HAP-1 (cell line): ENCODE measurements at regions not wholly inside any gene's neighbourhood (a gene's known extent, or its start where the extent isn't known, plus 50 kb on each side); places are given as distances from the start of the nearest gene placed in this dataset.
"Not testable (repeated sequence)": the region's sequence is repeated elsewhere in the genome, so short reads cannot be mapped to it uniquely, and the experiment has no call there.

Experiments used
- DNase-seq, 2 experiments: peaks; one replicate each; pipeline ENCODE4 v3.0.0-alpha.2; 2016 to 2020; ENCODE audit warnings: low spot score in 2 of 2
- H3K27me3 ChIP-seq: fragments of 250-450 bp; sonication (Bioruptor Pico); 2 replicates; pipeline ENCODE4 v1.5.1; 2020; ENCODE audit warnings: low read depth, mild to moderate bottlenecking, moderate library complexity
- H3K36me3 ChIP-seq: fragments of 250-450 bp; sonication (Bioruptor Pico); replicated peaks from 2 replicates; pipeline ENCODE4 v1.5.1; 2020; ENCODE audit warnings: mild to moderate bottlenecking
- H3K4me1 ChIP-seq: fragments of 250-450 bp; sonication (Bioruptor Pico); 2 replicates; pipeline ENCODE4 v1.5.1; 2020; ENCODE audit warnings: mild to moderate bottlenecking
- H3K4me3 ChIP-seq: fragments of 250-450 bp; sonication (Bioruptor Pico); 2 replicates; pipeline ENCODE4 v1.5.1; 2020; ENCODE audit warnings: mild to moderate bottlenecking, moderate library complexity
- H3K9me3 ChIP-seq: fragments of 250-450 bp; sonication (Bioruptor Pico); 2 replicates; pipeline ENCODE4 v1.5.1; 2020; ENCODE audit warnings: mild to moderate bottlenecking, moderate library complexity
- in situ Hi-C: fragments of 300-500 bp; cut with MboI; formaldehyde crosslinking; loops from 3 replicates; pipeline ENCODE4 v1.14.3; 2020; ENCODE audit warnings: low sequenced_read_pairs, inconsistent platforms, mixed read lengths

DNA sequence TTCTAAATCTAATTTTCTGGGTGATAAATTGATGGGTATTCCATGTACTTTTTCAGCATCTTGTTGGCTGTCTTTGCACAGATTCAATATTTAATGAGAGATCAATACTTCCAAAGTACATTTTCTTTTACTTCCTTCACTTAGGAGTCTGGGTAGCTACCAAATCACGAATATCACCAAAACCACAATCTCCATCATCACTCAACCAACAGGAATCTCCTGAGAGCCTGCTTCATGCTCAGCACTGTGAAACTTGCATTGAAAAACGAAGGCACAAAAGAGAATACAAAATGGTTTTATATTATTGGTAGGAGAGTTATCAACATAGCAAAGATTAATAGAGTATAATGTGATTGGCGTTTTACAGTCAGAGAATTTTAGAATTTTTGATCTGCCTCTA, 261.5 kb upstream of the DSEL start:
- in situ Hi-C loops, result no loop called here
- DNase-seq, result no peak
- H3K9me3 ChIP-seq, result no peaks in the 10 kb centered on the region
- H3K4me1 ChIP-seq, result no peaks in the 10 kb centered on the region
- H3K4me3 ChIP-seq, result no peak overlapping the region
- H3K36me3 ChIP-seq, result no peaks in the 10 kb centered on the region
- H3K27me3 ChIP-seq, result no peaks in the 10 kb centered on the region

DNA sequence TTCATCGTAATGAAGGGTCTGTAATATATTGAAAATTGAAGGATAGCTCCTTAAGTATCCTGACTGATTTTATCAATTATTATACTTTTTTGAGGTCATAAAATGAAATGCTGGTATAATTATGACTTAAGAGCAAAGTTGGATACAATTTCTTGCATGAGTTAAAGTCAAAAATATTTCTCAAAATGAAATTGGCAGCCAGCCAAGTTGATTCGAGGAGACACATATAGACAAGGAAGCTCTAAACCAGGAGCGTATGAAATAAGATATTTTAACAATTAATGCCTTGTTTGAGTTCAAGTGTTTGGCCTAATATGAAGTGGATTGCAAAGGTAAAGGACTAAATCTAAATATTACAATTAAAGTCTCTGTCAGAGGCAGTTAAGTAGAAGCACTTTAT, 260.4 kb upstream of the DSEL start:
- Histone ChIP-seq H3K4me3 (no peak overlapping the region), H3K9me3 (no peaks in the 10 kb centered on the region), H3K4me1 (no peaks in the 10 kb centered on the region), H3K36me3 (no peaks in the 10 kb centered on the region), H3K27me3 (no peaks in the 10 kb centered on the region)
- in situ Hi-C loops, result no loop called here
- DNase-seq, result no peak

DNA sequence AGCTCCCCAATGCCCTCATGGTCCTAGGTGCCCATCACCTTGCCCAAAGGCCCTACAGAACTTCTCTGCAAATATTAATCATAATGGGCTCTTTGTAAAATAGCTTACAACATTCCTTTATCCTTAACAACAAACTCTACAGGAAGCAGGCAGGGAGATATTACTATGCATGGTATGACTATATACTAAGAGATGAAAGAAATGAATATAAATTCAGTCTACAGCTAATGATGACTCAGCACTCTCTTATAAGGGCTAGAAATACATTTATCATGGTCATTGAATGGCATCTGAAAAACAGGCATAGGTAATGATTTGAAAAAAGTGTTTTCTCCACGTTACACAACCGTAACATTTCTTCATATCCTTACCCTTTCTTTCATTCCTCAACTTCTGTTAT, 254.8 kb upstream of the DSEL start:
- no peak for DNase-seq
- in situ Hi-C loops, result no loop called here

DNA sequence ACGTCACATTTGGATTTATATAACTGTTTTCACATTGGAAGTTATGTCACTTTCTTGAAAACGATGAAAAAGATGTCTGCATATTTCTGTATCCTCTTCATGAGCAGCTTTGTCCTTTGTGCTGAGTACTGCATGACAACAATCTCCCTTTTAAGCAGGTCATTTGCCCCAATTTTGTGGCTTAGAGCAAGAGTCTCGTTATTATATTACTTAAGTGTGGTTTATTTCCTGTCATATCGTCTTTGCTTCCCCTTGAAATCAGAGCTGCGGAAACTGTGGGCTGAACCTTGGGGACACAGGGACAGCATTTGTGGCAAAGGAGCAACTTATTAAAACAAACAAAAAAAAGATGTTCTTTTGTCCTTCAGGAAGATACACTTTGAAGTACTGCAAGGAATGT, 254.0 kb upstream of the DSEL start:
- no peaks in the 10 kb centered on the region for H3K27me3 ChIP-seq
- no peaks in the 10 kb centered on the region for H3K36me3 ChIP-seq
- no peaks in the 10 kb centered on the region for H3K9me3 ChIP-seq
- H3K4me3 ChIP-seq, result no peak overlapping the region
- in situ Hi-C loops, result no loop called here
- no peak for DNase-seq
- no peaks in the 10 kb centered on the region for H3K4me1 ChIP-seq

More for the DNA sequence above, 254.8 kb upstream of the DSEL start:
- Histone ChIP-seq H3K27me3 (no peaks in the 10 kb centered on the region), H3K4me3 (no peak overlapping the region), H3K4me1 (no peaks in the 10 kb centered on the region), H3K36me3 (no peaks in the 10 kb centered on the region), H3K9me3 (no peaks in the 10 kb centered on the region)

DNA sequence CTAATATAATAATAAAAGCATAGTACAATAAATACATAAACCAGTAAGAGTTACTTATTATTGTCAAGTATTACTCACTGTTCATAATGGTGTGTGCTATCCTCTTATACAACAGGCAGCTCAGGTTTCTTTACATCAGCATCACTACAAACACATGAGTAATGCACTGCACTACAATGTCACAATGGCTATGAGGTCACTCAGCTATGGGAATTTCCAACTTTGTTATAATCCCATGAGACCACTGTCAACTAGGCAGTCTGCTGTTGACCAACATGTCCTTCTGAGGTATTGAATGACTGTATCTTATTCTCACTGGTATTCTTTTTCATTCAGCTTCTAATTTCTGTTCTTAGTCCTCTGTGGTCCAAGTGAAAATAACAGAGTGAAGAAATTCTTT, 250.4 kb upstream of the DSEL start:
- in situ Hi-C loops, result no loop called here
- Histone ChIP-seq H3K36me3 (no peaks in the 10 kb centered on the region), H3K4me1 (no peaks in the 10 kb centered on the region), H3K4me3 (no peak overlapping the region), H3K9me3 (no peaks in the 10 kb centered on the region), H3K27me3 (no peaks in the 10 kb centered on the region)
- DNase-seq, result no peak

DNA sequence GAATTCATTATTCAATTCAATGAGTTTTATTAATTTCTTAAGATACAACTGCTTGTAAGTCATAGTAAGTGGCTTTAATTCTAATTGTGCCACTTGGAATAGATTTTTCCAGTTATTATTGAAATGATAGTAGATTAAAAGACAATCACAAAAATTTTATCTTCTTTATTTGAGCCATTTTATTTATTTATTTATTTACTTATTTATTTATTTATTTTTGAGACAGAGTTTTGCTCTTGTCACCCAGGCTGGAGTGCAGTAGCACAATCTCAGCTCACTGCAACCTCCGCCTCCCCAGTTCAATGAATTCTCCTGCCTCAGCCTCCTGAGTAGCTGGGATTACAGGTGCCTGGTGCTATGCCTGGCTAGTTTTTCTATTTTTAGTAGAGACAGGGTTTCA, 235.7 kb upstream of the DSEL start:
- in situ Hi-C loops, H3K4me3 ChIP-seq, H3K27me3 ChIP-seq, H3K36me3 ChIP-seq, DNase-seq, H3K9me3 ChIP-seq, H3K4me1 ChIP-seq: not testable (repeated sequence)

DNA sequence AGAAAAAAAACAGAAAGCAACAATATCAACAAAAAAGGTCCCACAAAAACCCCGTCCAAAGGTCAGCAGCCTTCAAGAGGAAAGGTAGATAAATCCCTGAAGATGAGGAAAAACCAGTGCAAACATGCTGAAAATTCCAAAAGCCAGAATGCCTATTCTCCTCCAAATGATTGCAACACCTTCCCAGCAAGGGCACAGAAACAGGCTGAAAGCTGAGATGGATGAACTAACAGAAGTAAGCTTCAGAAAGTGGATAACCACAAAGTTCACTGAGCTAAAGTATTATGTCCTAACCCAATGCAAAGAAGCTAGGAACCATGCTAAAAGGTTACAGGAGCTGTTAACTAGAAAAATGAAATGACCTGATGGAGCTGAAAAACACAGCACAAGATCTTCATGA, 226.4 kb upstream of the DSEL start:
- Histone ChIP-seq H3K4me3 (no peak overlapping the region), H3K27me3 (no peaks in the 10 kb centered on the region), H3K4me1 (no peaks in the 10 kb centered on the region), H3K9me3 (no peaks in the 10 kb centered on the region; the same call in 1 of the 2 replicates), H3K36me3 (no peaks in the 10 kb centered on the region)
- in situ Hi-C loops, result no loop called here
- no peak for DNase-seq

DNA sequence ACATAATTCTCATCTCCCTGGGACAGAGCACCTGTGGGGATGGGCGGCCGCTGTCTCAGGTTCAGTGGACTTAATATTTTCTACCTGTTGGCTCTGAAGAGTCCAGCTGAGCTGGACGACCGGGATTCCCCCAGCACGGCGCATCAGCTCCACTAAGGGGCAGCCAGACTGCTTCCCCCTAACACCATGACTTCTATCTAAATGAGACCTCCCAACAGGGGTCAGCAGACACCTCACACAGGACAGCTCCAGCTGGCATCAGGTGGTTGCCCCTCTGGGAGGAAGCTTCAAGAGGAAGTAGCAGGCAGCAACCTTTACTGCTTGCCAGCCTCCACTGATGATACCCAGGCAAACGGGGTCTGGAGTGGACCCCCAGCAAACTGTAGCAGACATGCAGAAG, 226.0 kb upstream of the DSEL start:
- H3K4me3 ChIP-seq, result no peak overlapping the region
- H3K36me3 ChIP-seq, result no peaks in the 10 kb centered on the region
- no peaks in the 10 kb centered on the region; the same call in 1 of the 2 replicates for H3K9me3 ChIP-seq
- no peaks in the 10 kb centered on the region for H3K4me1 ChIP-seq
- H3K27me3 ChIP-seq, result no peaks in the 10 kb centered on the region
- in situ Hi-C loops, result no loop called here
- no peak for DNase-seq

DNA sequence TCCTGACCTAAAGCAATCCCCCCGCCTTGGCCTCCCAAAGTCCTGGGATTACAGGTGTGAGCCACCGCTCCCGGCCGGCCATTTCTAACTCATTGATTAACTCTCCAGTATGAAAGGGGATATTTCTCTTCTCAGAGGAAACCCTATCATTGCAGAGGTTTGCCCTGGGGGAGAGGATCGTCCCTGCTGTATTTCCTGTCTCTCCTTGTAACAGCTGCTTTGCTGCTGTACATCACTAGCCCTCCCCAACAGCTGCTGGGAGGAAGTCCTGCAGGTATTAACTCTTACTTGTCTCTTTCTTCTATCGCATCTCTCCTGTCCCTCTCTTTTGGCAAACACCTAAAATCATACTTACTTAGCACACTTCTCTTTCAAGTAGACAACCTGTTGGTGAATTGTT, 219.0 kb upstream of the DSEL start:
- no peak overlapping the region for H3K4me3 ChIP-seq
- no peaks in the 10 kb centered on the region for H3K9me3 ChIP-seq
- no peaks in the 10 kb centered on the region for H3K27me3 ChIP-seq
- H3K36me3 ChIP-seq, result no peaks in the 10 kb centered on the region
- no peaks in the 10 kb centered on the region; the same call in 1 of the 2 replicates for H3K4me1 ChIP-seq
- in situ Hi-C loops, result no loop called here
- DNase-seq, result no peak

DNA sequence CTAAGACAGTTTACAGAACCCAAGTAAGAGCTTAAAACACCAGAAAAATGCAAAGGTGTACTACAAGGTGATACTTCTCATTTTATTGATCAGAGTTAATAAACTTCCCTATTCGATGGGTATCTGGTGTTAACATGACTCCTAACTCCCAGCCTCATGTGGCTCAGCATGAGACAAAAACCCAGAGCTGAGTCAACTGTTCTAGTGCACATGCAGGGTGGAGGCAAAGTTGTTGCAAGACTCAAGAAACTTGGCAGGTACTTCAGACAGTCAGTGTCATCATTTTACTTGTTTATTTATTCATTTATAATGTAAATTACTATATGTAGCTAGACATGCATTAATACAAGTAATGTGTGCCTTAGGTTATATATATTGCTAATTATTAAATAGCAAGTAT, 216.6 kb upstream of the DSEL start:
- DNase-seq, result no peak
- in situ Hi-C loops, result no loop called here

DNA sequence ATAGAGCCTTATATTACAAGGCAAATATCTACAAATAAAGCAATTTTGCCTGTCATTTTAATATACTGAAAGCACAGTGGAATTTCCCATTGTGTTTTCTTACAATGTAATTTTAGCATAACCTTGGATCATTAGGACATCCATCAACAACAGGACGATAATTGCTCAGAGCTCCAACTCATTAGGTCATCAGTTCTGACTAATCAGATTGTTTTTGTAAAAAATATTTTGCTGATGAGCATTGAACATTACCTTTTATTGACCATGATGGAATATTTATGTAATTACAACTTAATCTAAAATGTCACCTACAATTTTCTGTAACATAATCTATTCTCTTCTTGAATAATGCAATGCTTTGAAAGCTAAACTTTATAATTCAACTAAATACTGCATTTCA, 215.3 kb upstream of the DSEL start:
- in situ Hi-C loops, result no loop called here

More for the DNA sequence above, 216.6 kb upstream of the DSEL start:
- H3K4me3 ChIP-seq, result no peak overlapping the region
- H3K27me3 ChIP-seq, result no peaks in the 10 kb centered on the region
- no peaks in the 10 kb centered on the region; the same call in 1 of the 2 replicates for H3K4me1 ChIP-seq
- no peaks in the 10 kb centered on the region for H3K36me3 ChIP-seq
- no peaks in the 10 kb centered on the region for H3K9me3 ChIP-seq

DNA sequence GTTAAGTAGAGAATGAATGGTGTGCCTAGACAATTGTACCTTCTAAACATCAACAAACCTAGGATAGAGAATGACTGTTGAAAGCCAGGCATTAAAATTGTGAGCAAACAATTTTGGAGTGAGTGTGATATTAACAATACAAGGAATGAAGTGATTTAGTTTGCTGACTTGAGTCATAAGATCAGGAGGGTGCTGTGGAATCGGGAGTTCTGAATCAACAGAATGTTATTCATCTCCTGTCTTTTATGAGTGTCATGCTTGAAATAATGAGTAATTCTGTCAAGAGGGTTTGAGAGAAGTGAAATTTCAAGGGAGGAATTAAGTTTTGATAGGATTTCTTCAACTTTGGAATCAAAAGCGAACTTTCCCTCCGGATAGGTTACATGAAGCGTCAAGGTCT, 214.4 kb upstream of the DSEL start:
- no peaks in the 10 kb centered on the region for H3K9me3 ChIP-seq
- H3K4me3 ChIP-seq, result no peak overlapping the region
- no peaks in the 10 kb centered on the region for H3K27me3 ChIP-seq
- H3K4me1 ChIP-seq, result no peaks in the 10 kb centered on the region; the same call in 1 of the 2 replicates
- H3K36me3 ChIP-seq, result no peaks in the 10 kb centered on the region
- in situ Hi-C loops, result no loop called here
- no peak for DNase-seq

More for the DNA sequence above, 215.3 kb upstream of the DSEL start:
- Histone ChIP-seq H3K36me3 (no peaks in the 10 kb centered on the region), H3K4me1 (no peaks in the 10 kb centered on the region; the same call in 1 of the 2 replicates), H3K27me3 (no peaks in the 10 kb centered on the region), H3K4me3 (no peak overlapping the region), H3K9me3 (no peaks in the 10 kb centered on the region)
- no peak for DNase-seq

DNA sequence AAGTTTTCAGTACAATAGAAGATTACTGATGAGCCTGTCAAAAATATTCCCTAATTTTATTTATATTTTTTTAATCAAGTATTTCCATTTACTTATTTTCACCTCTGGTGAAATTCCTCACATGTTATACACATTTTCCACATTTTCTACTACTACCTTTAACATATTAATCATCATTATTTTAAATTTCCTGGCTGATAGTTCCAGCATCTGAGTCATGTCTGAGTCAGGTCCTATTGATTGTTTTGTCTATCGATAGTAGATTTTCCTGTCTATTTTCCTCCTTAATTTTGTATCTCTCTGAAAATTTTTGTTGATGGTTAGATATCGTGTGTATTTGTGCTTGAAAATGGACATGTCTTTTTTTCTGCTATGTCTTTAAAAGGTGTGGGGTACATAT, 211.8 kb upstream of the DSEL start:
- no peaks in the 10 kb centered on the region for H3K36me3 ChIP-seq
- H3K4me1 ChIP-seq, result no peaks in the 10 kb centered on the region; the same call in 1 of the 2 replicates
- no peaks in the 10 kb centered on the region for H3K9me3 ChIP-seq
- in situ Hi-C loops, result no loop called here
- no peaks in the 10 kb centered on the region for H3K27me3 ChIP-seq
- no peak for DNase-seq
- H3K4me3 ChIP-seq, result no peak overlapping the region

DNA sequence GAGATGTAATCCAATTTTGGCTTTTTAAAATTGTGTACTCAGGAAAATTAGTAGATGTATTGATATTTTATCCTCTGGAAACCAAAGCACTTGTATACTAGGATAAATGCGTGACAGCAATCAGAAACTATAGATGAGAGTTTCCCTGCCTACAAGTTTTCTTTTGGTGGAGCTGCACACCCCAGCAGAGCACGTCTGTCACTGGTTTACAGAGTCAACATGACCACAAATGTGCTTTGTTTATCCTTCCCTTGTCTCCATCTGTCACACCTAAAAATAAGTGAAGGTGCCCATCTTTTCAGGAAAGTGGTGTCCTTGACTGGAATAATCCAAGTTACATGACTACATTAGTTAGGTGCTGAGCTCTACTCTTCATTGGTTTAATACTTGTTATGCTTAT, 210.4 kb upstream of the DSEL start:
- Histone ChIP-seq H3K4me1 (no peaks in the 10 kb centered on the region; the same call in 1 of the 2 replicates), H3K4me3 (no peak overlapping the region), H3K36me3 (no peaks in the 10 kb centered on the region), H3K27me3 (no peaks in the 10 kb centered on the region), H3K9me3 (no peaks in the 10 kb centered on the region)
- in situ Hi-C loops, result no loop called here
- no peak for DNase-seq

DNA sequence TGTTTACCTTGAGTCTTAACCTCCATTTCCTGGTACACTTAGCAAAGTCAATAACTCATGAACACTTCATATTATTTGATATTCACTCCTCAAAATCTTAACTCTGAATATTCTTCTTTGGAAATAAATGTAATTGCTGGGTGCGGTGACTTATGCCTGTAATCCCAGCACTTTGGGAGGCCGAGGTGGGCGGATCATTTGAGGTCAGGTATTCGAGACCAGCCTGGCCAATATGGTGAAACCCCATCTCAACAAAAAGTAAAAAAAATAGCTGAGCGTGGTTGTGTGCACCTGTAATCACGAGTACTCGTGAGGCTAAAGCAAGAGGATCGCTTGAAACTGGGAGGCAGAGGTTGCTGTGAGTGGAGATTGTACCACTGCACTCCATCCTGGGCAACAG, 201.3 kb upstream of the DSEL start:
- H3K27me3 ChIP-seq, result no peaks in the 10 kb centered on the region
- no peak overlapping the region for H3K4me3 ChIP-seq
- in situ Hi-C loops, result no loop called here
- H3K9me3 ChIP-seq, result no peaks in the 10 kb centered on the region
- H3K4me1 ChIP-seq, result no peaks in the 10 kb centered on the region
- DNase-seq, result no peak
- no peaks in the 10 kb centered on the region for H3K36me3 ChIP-seq
